Occipital lobe (tissue), 1 donor: ENCODE measurements at regions not wholly inside any gene's neighbourhood (a gene's known extent, or its start where the extent isn't known, plus 50 kb on each side); places are given as distances from the start of the nearest gene placed in this dataset.

Source experiments
- DNase-seq: peaks from one replicate; lab custom pipeline; 2025; lab: John Stamatoyannopoulos, UW

DNA sequence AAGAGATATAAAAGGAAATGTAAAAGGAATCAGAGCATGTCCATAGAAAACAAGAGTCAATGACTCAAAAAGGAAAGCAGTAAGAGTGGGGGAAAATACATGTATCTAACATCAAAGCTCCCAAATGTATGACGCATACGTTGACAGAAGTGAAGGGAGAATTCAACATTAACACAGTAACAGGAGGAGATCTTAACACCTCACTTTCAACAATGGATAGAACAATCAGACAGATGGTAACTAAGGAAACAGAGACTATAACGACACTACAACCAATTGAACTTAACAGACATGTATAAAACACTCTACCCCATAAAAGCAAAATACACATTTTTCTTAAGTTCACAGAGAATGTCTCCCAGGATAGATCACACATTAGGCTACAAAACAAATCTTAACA, 774.8 kb upstream of the ARGLU1 start:
- no peak for DNase-seq

- no peak for DNase-seq
Measured at GRCh38 chr13:107339209-107339608, 771.3 kb upstream of the ARGLU1 start.

- no peak for DNase-seq
Measured at GRCh38 chr13:107332188-107332587, 764.3 kb upstream of the ARGLU1 start.

- DNase-seq = no peak
Measured at GRCh38 chr13:107331359-107331758, 763.4 kb upstream of the ARGLU1 start.

DNA sequence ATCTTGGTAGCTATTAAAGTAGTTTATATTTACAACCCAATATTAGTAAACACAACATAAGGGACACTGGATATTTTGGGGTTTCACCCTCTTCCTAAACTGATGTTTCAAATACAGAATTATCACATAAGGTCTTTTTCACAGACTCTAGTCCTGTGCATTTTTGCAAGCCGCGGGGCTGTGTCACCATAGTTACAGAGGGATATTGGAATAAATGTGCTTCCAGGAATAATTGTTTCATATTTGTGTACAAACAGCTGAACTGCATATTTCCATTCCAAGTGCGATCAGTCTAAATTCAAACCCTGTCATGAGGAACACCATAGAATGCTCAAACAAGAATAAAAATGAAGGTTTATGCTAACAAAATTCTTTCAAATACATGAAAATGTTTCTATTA, 762.5 kb upstream of the ARGLU1 start:
- no peak for DNase-seq

DNA sequence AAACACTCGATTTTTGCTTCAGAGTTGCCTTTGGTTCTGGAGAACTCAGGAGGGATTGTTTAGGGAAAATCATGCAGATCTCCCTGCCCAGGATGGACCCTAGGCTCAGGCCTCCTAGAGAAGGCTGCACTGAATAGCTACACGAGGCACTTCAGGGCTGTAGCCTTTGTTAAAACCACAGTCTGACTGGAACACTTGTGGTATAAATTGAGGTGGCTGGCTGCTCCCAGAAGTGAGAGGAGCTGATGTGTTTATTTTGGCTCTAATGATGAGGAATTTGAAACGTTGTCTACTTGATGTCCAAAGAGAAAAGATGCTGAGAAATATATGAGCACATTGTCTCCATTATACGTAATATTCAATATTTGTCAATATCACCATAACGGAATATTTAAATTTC, 762.1 kb upstream of the ARGLU1 start:
- no peak for DNase-seq

- no peak for DNase-seq
Measured at GRCh38 chr13:107324416-107325204, 756.7 kb upstream of the ARGLU1 start.

DNA sequence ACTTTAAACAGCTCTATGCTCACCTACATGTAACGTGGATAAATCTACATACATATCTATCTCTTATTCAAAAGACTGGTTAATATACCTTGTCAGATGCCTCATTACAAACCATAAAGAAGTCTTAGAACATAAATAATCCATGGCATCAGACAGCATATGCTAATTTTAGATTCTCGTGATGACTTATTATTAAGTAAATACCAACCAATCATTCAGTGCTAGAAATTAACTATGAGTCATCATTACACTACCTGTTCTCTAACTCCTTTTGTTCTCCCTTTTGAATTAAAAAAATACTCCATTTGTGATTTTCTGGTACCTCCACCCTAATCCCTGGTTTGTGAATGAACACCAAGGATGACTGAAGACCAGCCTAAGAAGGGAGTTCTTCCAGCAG, 754.3 kb upstream of the ARGLU1 start:
- DNase-seq = no peak

DNA sequence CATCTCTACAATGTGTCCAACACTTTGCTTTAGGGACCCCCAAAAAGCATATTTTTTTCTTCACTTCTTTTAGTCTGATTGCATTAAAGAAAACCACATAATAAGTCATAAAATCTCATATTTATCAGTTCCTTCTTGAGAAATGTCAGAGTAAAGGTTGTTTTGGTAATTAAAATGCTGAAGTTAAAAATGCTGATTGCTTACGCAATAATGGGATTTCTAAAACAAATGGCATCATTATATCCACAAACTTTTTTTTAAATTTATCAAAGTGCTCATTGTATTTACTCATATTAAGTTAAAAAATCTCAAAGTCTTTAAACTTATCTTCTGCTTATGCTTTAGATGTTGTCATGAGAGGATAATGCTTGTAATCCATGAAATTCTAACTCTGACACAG, 737.2 kb upstream of the ARGLU1 start:
- no peak for DNase-seq

GRCh38 chr13:107301724-107302374, 733.9 kb upstream of the ARGLU1 start:
- DNase-seq = no peak

DNA sequence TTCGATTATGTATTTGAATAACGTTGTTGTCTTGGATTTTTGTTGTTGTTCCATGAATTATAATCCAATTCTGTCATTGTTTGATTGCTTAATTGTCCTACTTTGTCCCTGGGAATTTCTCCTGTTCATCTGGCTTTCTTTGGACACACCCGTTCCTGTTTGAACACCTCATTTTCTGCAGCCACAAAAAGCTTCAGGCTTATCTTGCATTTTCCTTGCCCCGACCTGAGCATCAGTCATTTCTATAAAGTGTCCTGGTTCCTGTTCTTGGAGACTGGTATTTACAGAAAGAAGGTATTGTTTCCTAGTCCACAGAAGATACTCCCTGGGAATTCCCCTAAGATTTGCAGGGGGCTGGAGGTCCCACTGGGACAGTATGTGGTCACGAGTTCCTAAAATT, 731.8 kb upstream of the ARGLU1 start:
- DNase-seq = no peak

DNA sequence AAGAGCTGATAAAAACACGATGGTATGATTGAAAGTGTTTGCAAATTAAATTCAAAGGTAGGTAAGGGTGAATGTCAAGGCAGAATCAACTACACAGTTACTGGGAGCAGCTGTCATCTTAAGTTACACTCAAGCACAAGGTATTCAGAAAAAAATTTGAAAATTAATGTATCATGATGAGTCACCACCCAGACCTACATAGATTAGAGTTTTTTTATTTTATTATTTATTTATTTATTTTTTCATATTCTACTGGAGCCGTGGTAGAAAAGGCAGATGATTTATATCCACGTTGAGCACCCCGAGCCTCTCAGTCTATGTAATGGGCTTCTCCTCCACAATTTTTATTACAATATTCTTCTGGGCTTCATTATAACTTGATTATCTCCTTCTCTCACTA, 728.9 kb upstream of the ARGLU1 start:
- DNase-seq = no peak

GRCh38 chr13:107295416-107296140, 727.6 kb upstream of the ARGLU1 start:
- DNase-seq = no peak

DNA sequence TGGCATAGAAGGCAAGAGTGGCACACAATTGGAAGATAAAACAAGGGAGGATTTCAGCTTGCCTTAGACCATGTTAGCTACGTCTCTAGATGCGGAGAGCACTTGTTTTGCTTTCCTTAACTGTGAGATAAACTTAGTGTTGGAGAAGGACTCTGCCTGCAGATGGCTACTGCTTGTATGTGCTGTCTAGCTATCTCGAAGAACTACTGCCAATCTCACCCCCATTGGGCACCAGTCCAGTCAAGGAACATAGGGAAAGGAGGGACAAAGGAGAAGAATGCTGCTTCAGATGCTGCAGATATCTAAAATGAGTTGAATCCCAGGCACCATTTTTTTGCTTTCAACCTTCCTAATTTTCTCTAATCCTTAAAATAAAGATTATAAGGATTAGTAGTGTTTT, 726.0 kb upstream of the ARGLU1 start:
- DNase-seq = no peak

- no peak for DNase-seq
Measured at GRCh38 chr13:107291875-107292274, 723.9 kb upstream of the ARGLU1 start.

- no peak for DNase-seq
Measured at GRCh38 chr13:107289540-107289939, 721.6 kb upstream of the ARGLU1 start.

DNA sequence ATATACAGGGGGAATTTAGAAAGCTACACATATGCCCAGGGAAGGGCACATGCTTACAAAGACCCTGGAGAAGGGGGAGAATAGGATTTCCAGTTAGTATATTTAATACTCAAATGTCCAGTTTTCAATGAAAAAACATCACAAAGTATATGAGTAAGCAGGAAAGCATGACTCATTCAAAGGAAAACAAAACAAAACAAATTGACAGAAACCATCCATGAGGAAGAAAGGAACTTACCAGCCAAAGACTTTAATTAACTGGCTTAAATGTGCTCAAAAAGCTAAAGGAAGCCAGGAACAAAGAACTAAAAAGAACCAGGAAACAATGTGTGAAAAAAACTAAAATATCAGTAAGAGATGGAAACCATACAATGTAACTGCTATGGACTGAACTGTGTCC, 716.2 kb upstream of the ARGLU1 start:
- no peak for DNase-seq

DNA sequence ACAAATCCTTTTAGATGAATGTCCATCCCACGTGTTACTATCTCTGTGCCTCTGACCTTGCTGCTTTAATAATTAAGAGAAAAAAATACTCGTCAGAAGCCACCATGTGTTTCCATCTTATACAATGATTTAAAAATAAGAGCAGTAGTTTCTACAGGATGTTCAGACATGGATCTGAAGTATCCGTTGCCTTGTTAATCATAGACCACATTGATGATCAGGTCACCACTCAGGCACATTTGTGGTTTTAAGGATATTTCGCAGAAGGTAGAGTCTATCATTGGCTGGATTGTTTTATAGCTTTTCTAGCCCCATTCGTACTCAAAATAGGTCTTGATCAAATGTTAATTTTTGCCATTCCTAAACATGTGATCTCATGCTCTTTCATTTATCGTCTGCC, 710.0 kb upstream of the ARGLU1 start:
- DNase-seq = no peak

DNA sequence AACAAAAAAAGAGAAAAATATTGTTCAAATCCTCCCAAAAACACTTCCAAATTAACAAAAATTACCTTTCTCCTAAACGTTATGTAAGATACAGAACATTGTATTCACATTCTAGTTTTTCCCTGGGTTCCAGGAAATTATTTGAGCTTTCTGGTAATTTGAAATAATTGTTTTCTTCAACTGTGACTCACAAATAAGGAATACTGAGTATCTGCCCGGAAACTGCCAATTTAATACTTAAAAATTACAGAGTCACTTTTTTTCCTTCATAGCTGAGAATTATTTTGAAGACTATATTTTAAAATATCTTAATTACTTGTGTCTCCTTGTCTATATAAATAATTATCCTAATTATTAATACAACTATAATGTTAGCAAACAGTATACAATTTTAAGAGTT, 709.0 kb upstream of the ARGLU1 start:
- DNase-seq = no peak

GRCh38 chr13:107275945-107276614, 708.1 kb upstream of the ARGLU1 start:
- no peak for DNase-seq

- no peak for DNase-seq
Measured at GRCh38 chr13:107275312-107275711, 707.4 kb upstream of the ARGLU1 start.

DNA sequence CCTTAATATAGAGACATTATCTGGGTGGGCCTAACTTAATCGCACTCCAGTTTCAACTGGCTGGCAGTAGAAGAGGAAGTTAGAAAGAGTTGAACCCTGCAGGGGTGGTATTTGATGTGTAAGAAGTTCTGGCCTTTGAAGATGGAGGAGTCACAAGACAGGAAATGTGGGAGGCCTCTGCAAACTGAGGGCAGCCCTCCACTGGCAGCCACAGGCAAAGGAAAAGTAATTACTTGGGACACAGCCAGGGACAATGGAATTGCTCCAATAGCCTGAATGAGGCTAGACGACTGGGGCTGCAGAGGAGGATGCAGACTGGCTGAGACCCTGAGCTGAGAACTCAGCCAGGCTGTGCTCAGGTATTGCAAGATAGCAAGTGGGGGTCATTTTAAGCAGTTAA, 703.3 kb upstream of the ARGLU1 start:
- DNase-seq = no peak
